Mesenchymal stem cell (in vitro differentiated cells and primary cell): ENCODE measurements at regions not wholly inside any gene's neighbourhood (a gene's known extent, or its start where the extent isn't known, plus 50 kb on each side); places are given as distances from the start of the nearest gene placed in this dataset.

Experiments used
- DNase-seq: peaks from one replicate; pipeline ENCODE4 v3.0.0-alpha.2; 2013
- H2AFZ ChIP-seq: one replicate; pipeline ENCODE4 v1.6.1; 2013; ENCODE audit warnings: low read depth, mild to moderate bottlenecking, control low read depth, inconsistent platforms, low read length, moderate library complexity
- H2AK5ac ChIP-seq: 2 replicates; pipeline ENCODE4 v1.6.1; 2013; ENCODE audit warnings: low read length, moderate library complexity, mild to moderate bottlenecking, inconsistent platforms; ENCODE audit not compliant: severe bottlenecking
- H2BK120ac ChIP-seq: one replicate; pipeline ENCODE4 v1.6.1; 2013; ENCODE audit warnings: low read depth, mild to moderate bottlenecking, inconsistent platforms, low read length, moderate library complexity
- H2BK12ac ChIP-seq, 2 experiments: one replicate each; pipeline ENCODE4 v1.6.1; 2013; ENCODE audit warnings: inconsistent platforms in 2 of 2, low read length in 2 of 2, mild to moderate bottlenecking in 2 of 2, moderate library complexity in 2 of 2, control low read depth in 1 of 2
- H2BK15ac ChIP-seq: one replicate; pipeline ENCODE4 v1.6.1; 2013; ENCODE audit warnings: mild to moderate bottlenecking, low read depth, inconsistent platforms; ENCODE audit not compliant: poor library complexity, severe bottlenecking
- H2BK5ac ChIP-seq: 2 replicates; pipeline ENCODE4 v1.6.1; 2013; ENCODE audit warnings: low read depth, mild to moderate bottlenecking, low read length, control low read depth, inconsistent platforms; ENCODE audit not compliant: poor library complexity, severe bottlenecking
- H3K14ac ChIP-seq, 2 experiments: one replicate each; pipeline ENCODE4 v1.6.1; 2013; ENCODE audit warnings: inconsistent platforms in 2 of 2, low read length in 2 of 2, control low read depth in 1 of 2, mild to moderate bottlenecking in 1 of 2, moderate library complexity in 1 of 2
- H3K18ac ChIP-seq, 2 experiments: one replicate each; pipeline ENCODE4 v1.6.1; 2013; ENCODE audit warnings: inconsistent platforms in 2 of 2, low read length in 2 of 2, control low read depth in 1 of 2, low read depth in 1 of 2, mild to moderate bottlenecking in 1 of 2
- H3K23ac ChIP-seq, 2 experiments: one replicate each; pipeline ENCODE4 v1.6.1; 2013; ENCODE audit warnings: inconsistent platforms in 2 of 2, low read length in 2 of 2, mild to moderate bottlenecking in 2 of 2, moderate library complexity in 2 of 2, control low read depth in 1 of 2
- H3K27ac ChIP-seq: 2 replicates; pipeline ENCODE4 v1.5.1; 2013; ENCODE audit warnings: mild to moderate bottlenecking, moderate library complexity, low read length, control low read depth, inconsistent platforms; ENCODE audit not compliant: poor library complexity, severe bottlenecking
- H3K27me3 ChIP-seq, 2 experiments: 2 replicates each; pipeline versions ENCODE4 v1.6.1 to v1.7.0; 2013; ENCODE audit warnings: low read length in 2 of 2, mild to moderate bottlenecking in 2 of 2, moderate library complexity in 2 of 2, control low read depth in 1 of 2, inconsistent platforms in 1 of 2; ENCODE audit not compliant: control insufficient read depth in 1 of 2, insufficient read depth in 1 of 2
- H3K36me3 ChIP-seq, 2 experiments: 2 replicates each; pipeline versions ENCODE4 v1.6.1 to v1.7.0; 2013; ENCODE audit warnings: low read length in 2 of 2, control low read depth in 1 of 2, inconsistent platforms in 1 of 2, low read depth in 1 of 2, mild to moderate bottlenecking in 1 of 2; ENCODE audit not compliant: insufficient read depth in 2 of 2, control insufficient read depth in 1 of 2
- H3K4ac ChIP-seq, 2 experiments: one replicate each; pipeline ENCODE4 v1.6.1; 2013; ENCODE audit warnings: inconsistent platforms in 2 of 2, low read length in 2 of 2, mild to moderate bottlenecking in 2 of 2, moderate library complexity in 2 of 2, control low read depth in 1 of 2, low read depth in 1 of 2
- H3K4me1 ChIP-seq: 2 replicates; pipeline ENCODE4 v1.6.1; 2013; ENCODE audit warnings: low read depth, low read length, control low read depth; ENCODE audit not compliant: control insufficient read depth, insufficient read depth
- H3K4me2 ChIP-seq: 2 replicates; pipeline ENCODE4 v1.6.1; 2013; ENCODE audit warnings: low read length, mild to moderate bottlenecking, inconsistent platforms; ENCODE audit not compliant: poor library complexity, severe bottlenecking
- H3K4me3 ChIP-seq, 2 experiments: 2 replicates each; pipeline versions ENCODE4 v1.5.1 to v1.7.0; 2013; ENCODE audit warnings: low read length in 2 of 2, mild to moderate bottlenecking in 2 of 2, control low read depth in 1 of 2, low read depth in 1 of 2; ENCODE audit not compliant: insufficient read depth in 1 of 2
- H3K79me1 ChIP-seq: replicated peaks from 2 replicates; pipeline ENCODE4 v1.6.1; 2013; ENCODE audit warnings: mild to moderate bottlenecking, control low read depth, low read length, inconsistent platforms; ENCODE audit not compliant: poor library complexity, severe bottlenecking
- H3K9ac ChIP-seq: 2 replicates; pipeline ENCODE4 v1.7.0; 2013; ENCODE audit warnings: mild to moderate bottlenecking, low read length, moderate library complexity
- H3K9me3 ChIP-seq: 2 replicates; pipeline ENCODE4 v1.7.0; 2013; ENCODE audit warnings: mild to moderate bottlenecking, low read length; ENCODE audit not compliant: control insufficient read depth
- H4K8ac ChIP-seq: one replicate; pipeline ENCODE4 v1.6.1; 2013; ENCODE audit warnings: inconsistent platforms, mild to moderate bottlenecking, low read length, moderate library complexity
- H4K91ac ChIP-seq: one replicate; pipeline ENCODE4 v1.6.1; 2013; ENCODE audit warnings: mild to moderate bottlenecking, low read length, inconsistent platforms
- WGBS: methylation state at CpG from one replicate; pipeline ENCODE4 v1.1.7; 2013; ENCODE audit warnings: mixed read lengths; 5-methylcytosine and 5-hydroxymethylcytosine counted together

GRCh38 chr20:12177657-12178293, 260.1 kb downstream of the BTBD3 start:
- no peak overlapping the region for H2AK5ac ChIP-seq
- H4K91ac ChIP-seq, result no peak overlapping the region
- H3K9ac ChIP-seq, result peak overlapping the region; percentile 37
- 90% methylated on average over 1 of the region's 3 CpGs for WGBS
- no peak overlapping the region for H3K27ac ChIP-seq
- H3K18ac ChIP-seq, result no peak overlapping the region
- H3K4me2 ChIP-seq, result no peak overlapping the region
- no peaks in the 10 kb centered on the region for H3K4me1 ChIP-seq
- H2BK5ac ChIP-seq, result no peak overlapping the region
- H3K4me3 ChIP-seq, result no peak overlapping the region
- H3K4ac ChIP-seq, result no peak overlapping the region
- H2BK12ac ChIP-seq, result no peak overlapping the region
- no peak overlapping the region for H2BK15ac ChIP-seq
- no peak for DNase-seq
- no peak overlapping the region for H3K14ac ChIP-seq
- no peak overlapping the region for H2AFZ ChIP-seq
- H3K27me3 ChIP-seq, result no peaks in the 10 kb centered on the region
- H3K36me3 ChIP-seq, result no peaks in the 10 kb centered on the region
- no peak overlapping the region for H2BK120ac ChIP-seq
- H4K8ac ChIP-seq, result no peak overlapping the region
- no peaks in the 10 kb centered on the region for H3K9me3 ChIP-seq
- H3K23ac ChIP-seq, result no peak overlapping the region
- no peaks in the 10 kb centered on the region for H3K79me1 ChIP-seq

GRCh38 chr20:12179692-12180091, 262.0 kb downstream of the BTBD3 start:
- Histone ChIP-seq H3K18ac (no peak overlapping the region), H3K27ac (no peak overlapping the region), H3K4me3 (no peak overlapping the region), H3K27me3 (no peaks in the 10 kb centered on the region), H3K23ac (no peak overlapping the region), H4K91ac (no peak overlapping the region), H2AK5ac (no peak overlapping the region), H3K79me1 (no peaks in the 10 kb centered on the region), H3K4me2 (no peak overlapping the region), H3K36me3 (no peaks in the 10 kb centered on the region), H3K9ac (no peak overlapping the region), H3K9me3 (no peaks in the 10 kb centered on the region), H2BK15ac (no peak overlapping the region), H3K4ac (no peak overlapping the region), H4K8ac (no peak overlapping the region), H2BK12ac (no peak overlapping the region), H3K4me1 (no peaks in the 10 kb centered on the region), H2AFZ (no peak overlapping the region), H2BK120ac (no peak overlapping the region), H3K14ac (no peak overlapping the region), H2BK5ac (no peak overlapping the region)
- no peak for DNase-seq
- WGBS, result no CpG with 5 or more reads among the region's 1 CpG

- H3K27me3 ChIP-seq, result no peaks in the 10 kb centered on the region
- H3K79me1 ChIP-seq, result no peaks in the 10 kb centered on the region
- no peak overlapping the region for H3K4me2 ChIP-seq
- no peak overlapping the region for H2AFZ ChIP-seq
- no peak overlapping the region for H3K9ac ChIP-seq
- no peak overlapping the region for H2AK5ac ChIP-seq
- H3K14ac ChIP-seq, result no peak overlapping the region
- no peak overlapping the region for H4K91ac ChIP-seq
- H2BK15ac ChIP-seq, result no peak overlapping the region
- 74% methylated on average over 2 of the region's 5 CpGs for WGBS
- H3K27ac ChIP-seq, result no peak overlapping the region
- H2BK5ac ChIP-seq, result no peak overlapping the region
- no peak overlapping the region for H3K4ac ChIP-seq
- DNase-seq, result no peak
- no peak overlapping the region for H3K18ac ChIP-seq
- no peaks in the 10 kb centered on the region for H3K4me1 ChIP-seq
- no peak overlapping the region for H3K4me3 ChIP-seq
- no peak overlapping the region for H2BK120ac ChIP-seq
- H3K23ac ChIP-seq, result no peak overlapping the region
- no peaks in the 10 kb centered on the region for H3K9me3 ChIP-seq
- H4K8ac ChIP-seq, result no peak overlapping the region
- H3K36me3 ChIP-seq, result no peaks in the 10 kb centered on the region
- no peak overlapping the region for H2BK12ac ChIP-seq
Observed at GRCh38 chr20:12180107-12180661, 262.5 kb downstream of the BTBD3 start.

- Histone ChIP-seq H3K4me2 (no peak overlapping the region), H2AK5ac (no peak overlapping the region), H3K23ac (no peak overlapping the region), H3K18ac (no peak overlapping the region), H3K79me1 (no peaks in the 10 kb centered on the region), H2BK12ac (no peak overlapping the region), H3K14ac (no peak overlapping the region), H3K4ac (no peak overlapping the region), H3K4me3 (no peak overlapping the region), H3K9ac (no peak overlapping the region), H2BK5ac (no peak overlapping the region), H3K27me3 (no peaks in the 10 kb centered on the region), H3K27ac (no peak overlapping the region), H2AFZ (no peak overlapping the region), H2BK15ac (no peak overlapping the region), H4K8ac (no peak overlapping the region), H2BK120ac (no peak overlapping the region), H3K9me3 (peaks cover under 1% of the 10 kb centered on the region), H3K36me3 (no peaks in the 10 kb centered on the region), H4K91ac (no peak overlapping the region), H3K4me1 (no peaks in the 10 kb centered on the region)
- no peak for DNase-seq
Observed at GRCh38 chr20:12198281-12198680, 280.6 kb downstream of the BTBD3 start.
